ENCODE measurements at regions not wholly inside any gene's neighbourhood (a gene's known extent, or its start where the extent isn't known, plus 50 kb on each side); places are given as distances from the start of the nearest gene placed in this dataset.
"Not testable (repeated sequence)": the region's sequence is repeated elsewhere in the genome, so short reads cannot be mapped to it uniquely, and the experiment has no call there.

DNA sequence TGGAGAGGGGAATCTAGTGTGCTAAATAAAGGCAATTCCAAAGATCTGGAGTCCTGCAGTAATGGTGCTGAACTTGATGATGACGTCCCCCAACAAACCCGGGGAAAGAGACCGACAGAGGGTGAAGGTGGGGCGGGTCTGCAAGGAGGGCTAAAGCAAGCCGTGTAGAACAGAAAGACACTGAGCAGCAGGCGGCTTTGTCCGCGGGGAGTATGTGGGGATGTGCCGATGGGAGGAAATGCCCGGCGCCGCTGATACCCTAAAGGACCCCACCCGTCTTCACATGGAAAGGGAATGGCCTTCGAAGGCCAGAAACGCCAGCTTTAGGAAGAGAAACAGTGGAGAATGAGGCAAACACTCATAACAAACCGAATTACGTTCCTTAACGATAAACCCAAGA, 528.9 kb downstream of the ZNF674 start:
- no peak overlapping the region for H3K27ac ChIP-seq
- TF ChIP-seq, protein P1, sequence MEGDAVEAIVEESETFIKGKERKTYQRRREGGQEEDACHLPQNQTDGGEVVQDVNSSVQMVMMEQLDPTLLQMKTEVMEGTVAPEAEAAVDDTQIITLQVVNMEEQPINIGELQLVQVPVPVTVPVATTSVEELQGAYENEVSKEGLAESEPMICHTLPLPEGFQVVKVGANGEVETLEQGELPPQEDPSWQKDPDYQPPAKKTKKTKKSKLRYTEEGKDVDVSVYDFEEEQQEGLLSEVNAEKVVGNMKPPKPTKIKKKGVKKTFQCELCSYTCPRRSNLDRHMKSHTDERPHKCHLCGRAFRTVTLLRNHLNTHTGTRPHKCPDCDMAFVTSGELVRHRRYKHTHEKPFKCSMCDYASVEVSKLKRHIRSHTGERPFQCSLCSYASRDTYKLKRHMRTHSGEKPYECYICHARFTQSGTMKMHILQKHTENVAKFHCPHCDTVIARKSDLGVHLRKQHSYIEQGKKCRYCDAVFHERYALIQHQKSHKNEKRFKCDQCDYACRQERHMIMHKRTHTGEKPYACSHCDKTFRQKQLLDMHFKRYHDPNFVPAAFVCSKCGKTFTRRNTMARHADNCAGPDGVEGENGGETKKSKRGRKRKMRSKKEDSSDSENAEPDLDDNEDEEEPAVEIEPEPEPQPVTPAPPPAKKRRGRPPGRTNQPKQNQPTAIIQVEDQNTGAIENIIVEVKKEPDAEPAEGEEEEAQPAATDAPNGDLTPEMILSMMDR (IDR thresholded peaks at IDR 0.05), result no peak
- TF ChIP-seq ZFX (IDR thresholded peaks at IDR 0.05; ENCODE audit: borderline replicate concordance), result no peak

DNA sequence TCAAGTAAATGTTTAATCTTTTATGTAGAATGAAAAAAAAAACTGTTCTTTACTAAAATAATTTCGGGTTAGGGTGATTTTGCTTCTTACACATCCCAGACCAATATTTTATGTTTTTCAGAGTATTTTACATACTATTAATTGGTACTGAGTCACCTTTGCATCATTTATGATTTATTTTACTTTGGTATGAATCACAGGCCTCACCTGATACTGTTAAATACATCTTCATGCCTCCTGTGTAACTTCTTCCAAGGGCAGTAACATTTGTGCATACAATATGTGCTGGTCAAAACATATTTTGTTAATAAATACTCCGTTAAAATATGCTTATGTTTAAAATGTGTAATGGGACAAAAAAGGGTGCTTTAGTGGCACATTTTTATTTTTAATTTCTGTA, 529.6 kb downstream of the ZNF674 start:
- no peak overlapping the region for H3K27ac ChIP-seq
- TF ChIP-seq, protein P1 (IDR thresholded peaks at IDR 0.05), result no peak
- no peak for TF ChIP-seq ZFX (IDR thresholded peaks at IDR 0.05; ENCODE audit: borderline replicate concordance)

DNA sequence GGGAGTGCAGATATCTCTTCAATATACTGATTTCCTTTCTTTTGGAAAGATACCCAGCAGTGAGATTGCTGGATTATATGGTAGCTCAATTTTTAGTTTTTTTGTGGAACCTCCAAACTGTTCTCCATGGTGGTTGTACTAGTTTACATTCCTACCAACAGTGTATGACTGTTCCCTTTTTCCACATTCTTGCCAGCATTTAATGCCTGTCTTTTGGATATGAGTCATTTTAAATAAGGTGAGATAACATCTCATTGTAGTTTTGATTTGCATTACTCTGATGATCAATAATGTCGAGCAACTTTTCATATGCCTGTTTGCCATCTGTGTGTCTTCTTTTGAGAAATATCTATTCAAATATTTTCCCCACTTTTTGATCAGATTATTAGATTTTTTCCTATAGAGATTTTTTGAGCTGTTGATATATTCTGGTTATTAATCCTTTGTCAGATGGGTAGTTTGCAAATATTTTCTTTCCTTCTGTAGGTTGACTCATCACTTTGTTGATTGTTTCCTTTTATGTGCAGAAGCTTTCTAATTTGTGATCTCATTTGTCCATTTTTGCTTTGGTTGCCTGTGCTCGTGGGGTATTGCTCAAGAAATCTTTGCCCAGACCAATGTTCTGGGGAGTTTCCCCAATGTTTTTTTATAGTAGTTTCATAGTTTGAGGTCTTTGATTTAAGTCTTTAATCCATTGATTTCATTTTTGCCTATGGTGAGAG, 552.7 kb downstream of the ZNF674 start:
- no peak overlapping the region for H3K27ac ChIP-seq
- TF ChIP-seq ZFX (IDR thresholded peaks at IDR 0.05; ENCODE audit: borderline replicate concordance), result no peak
- TF ChIP-seq, protein P1 (IDR thresholded peaks at IDR 0.05), result no peak

DNA sequence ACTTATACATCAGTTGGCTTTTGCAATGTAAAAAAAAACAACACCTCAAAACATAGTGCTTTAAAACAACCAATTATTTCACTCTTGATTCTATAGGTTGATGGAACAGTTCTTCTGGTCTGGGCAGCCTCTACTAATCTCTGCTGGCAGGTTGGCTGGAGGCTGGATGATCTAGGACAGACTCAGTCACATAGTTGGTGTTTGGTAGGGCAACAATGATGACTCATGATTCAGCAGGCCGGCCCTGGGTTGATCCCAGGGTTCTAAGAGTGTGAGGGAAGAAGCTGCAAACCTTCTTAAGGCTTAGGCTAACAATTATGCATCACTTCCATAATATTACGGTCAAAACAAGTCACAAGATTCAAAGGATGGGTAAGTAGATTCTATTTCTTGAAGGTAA, 558.2 kb downstream of the ZNF674 start:
- TF ChIP-seq, protein P1 (IDR thresholded peaks at IDR 0.05), result no peak
- TF ChIP-seq ZFX (IDR thresholded peaks at IDR 0.05; ENCODE audit: borderline replicate concordance), result no peak
- H3K27ac ChIP-seq, result no peak overlapping the region

DNA sequence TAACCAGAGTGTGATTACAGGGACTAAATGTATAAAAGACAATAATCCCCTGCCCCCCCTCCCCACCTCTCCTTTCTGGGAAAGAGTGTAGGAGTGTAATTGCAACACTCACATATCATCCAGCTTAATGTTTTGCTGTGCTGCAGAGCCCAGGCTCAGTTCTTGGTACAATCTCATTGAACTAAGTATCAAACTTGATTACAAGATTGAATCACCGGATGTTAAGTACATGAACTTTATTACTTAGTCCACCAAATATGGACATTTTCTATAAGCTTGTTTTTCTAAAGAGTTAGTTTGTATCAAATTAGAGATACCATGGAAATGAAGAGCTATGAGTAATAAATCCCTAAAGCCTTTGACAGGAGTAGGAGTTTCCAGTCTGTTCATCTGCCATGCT, 559.1 kb downstream of the ZNF674 start:
- no peak for TF ChIP-seq ZFX (IDR thresholded peaks at IDR 0.05; ENCODE audit: borderline replicate concordance)
- H3K27ac ChIP-seq, result no peak overlapping the region

DNA sequence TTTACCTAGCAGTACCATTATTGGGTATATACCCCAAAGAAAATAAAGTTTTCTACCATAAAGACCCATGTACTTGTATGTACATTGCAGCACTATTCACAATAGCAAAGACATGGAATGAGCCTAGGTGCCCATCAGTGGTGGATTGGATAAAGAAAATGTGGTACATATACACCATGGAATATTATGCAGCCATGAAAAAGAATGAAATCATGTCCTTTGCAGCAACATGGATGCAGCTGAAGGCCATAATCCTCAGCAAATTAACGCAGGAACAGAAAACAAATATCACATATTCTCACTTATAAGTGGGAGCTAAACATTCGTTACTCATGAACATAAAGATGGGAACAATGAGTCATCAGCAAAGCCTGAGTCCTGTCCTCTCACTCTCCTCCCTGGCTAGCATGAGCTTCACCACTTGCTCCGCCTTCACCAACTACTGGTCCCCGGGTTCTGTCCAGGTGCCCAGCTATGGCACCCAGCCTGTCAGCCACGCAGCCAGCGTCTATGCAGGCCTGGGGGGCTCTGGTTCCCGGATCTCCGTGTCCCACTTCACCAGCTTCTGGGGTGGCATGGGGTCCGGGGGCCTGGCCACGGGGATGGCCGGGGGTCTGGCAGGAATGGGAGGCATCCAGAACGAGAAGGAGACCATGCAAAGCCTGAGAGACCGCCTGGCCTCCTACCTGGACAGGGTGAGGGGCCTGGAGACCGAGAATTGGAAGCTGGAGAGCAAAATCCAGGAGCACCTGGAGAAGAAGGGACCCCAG, 562.1 kb downstream of the ZNF674 start:
- not testable (repeated sequence) for H3K27ac ChIP-seq

DNA sequence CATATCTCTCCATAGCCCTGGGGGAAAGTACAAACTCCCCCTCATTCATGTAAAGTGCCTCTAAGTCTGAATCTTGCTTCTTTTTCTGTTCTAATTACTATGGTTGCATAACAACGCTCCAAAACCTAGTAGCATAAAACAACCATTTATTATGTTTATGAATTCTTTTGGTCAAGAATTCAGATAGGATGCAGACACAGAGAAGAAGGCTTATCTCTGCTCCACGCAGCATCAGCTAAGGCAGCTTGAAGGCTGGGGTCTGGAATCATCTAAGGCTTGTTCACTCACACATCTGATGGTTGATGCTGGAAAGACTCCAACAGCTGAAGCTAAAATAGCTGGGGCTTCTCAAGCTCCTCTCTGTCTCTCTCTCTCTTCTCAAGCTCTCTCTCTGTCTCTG, 564.5 kb downstream of the ZNF674 start:
- H3K27ac ChIP-seq, result no peak overlapping the region
- TF ChIP-seq, protein P1 (IDR thresholded peaks at IDR 0.05), result no peak
- no peak for TF ChIP-seq ZFX (IDR thresholded peaks at IDR 0.05; ENCODE audit: borderline replicate concordance)

DNA sequence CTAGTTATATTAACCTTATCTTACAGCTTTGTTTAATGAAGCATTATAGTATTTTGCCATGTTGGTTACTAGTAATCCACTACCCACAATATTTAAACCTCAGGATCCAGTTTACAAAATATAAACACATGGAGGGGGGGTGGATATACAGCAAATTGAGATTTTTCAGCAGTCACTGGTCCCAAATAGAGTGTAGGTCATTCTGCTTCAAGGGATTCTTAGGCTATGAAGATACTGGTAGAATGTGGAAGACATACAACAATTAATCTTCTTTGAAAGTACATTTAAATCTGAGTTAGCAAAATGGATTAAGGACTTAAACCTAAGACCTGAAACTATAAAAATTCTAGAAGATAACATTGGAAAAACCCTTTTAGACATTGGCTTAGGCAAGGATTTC, 569.6 kb downstream of the ZNF674 start:
- TF ChIP-seq, protein P1 (IDR thresholded peaks at IDR 0.05), result no peak
- TF ChIP-seq ZFX (IDR thresholded peaks at IDR 0.05; ENCODE audit: borderline replicate concordance), result no peak
- H3K27ac ChIP-seq, result no peak overlapping the region
